H1 (cell line): ENCODE measurements at regions not wholly inside any gene's neighbourhood (a gene's known extent, or its start where the extent isn't known, plus 50 kb on each side); places are given as distances from the start of the nearest gene placed in this dataset.

Source experiments
- CTCF ChIA-PET: fragments of 300-600 bp; sonication (Branson Sonifier 250); formaldehyde crosslinking; loops from one replicate; lab custom pipeline; 2021; ENCODE audit not compliant: partially characterized antibody; lab: Charles Lee
- POLR2A ChIA-PET: fragments of 300-600 bp; sonication (Branson Sonifier 250); formaldehyde crosslinking; loops from one replicate; lab custom pipeline; 2021; ENCODE audit warnings: inconsistent platforms; ENCODE audit not compliant: partially characterized antibody; lab: Charles Lee
- DNase-seq, 2 experiments: peaks; one replicate each; pipeline versions ENCODE4 v3.0.0 to v3.0.0-alpha.2; 2010 to 2022; ENCODE audit warnings: low spot score in 2 of 2, low read depth in 1 of 2, mixed read lengths in 1 of 2
- FAIRE-seq: peaks from 2 replicates; lab custom pipeline; 2011; peaks lifted over from hg19 to GRCh38; lab: Jason Lieb, UNC
- H2AFZ ChIP-seq: 2 replicates; pipeline ENCODE4 v1.8.1; 2012; ENCODE audit warnings: low read length, inconsistent platforms
- H2AK5ac ChIP-seq: 2 replicates; pipeline ENCODE4 v1.6.1; 2013; ENCODE audit warnings: low read depth, low read length
- H2BK120ac ChIP-seq: replicated peaks from 2 replicates; pipeline ENCODE3; 2013; ENCODE audit warnings: low read depth, low read length, inconsistent platforms
- H2BK12ac ChIP-seq: 2 replicates; pipeline ENCODE4 v1.6.1; 2013; ENCODE audit warnings: low read depth, low read length
- H2BK15ac ChIP-seq: 2 replicates; pipeline ENCODE4 v1.6.1; 2013; ENCODE audit warnings: low read length
- H2BK20ac ChIP-seq: 2 replicates; pipeline ENCODE4 v1.6.1; 2013; ENCODE audit warnings: low read length
- H2BK5ac ChIP-seq: 2 replicates; pipeline ENCODE4 v1.6.1; 2013; ENCODE audit warnings: low read depth, low read length
- H3K14ac ChIP-seq: 2 replicates; pipeline ENCODE4 v1.6.1; 2013; ENCODE audit warnings: inconsistent platforms; ENCODE audit not compliant: insufficient read length
- H3K18ac ChIP-seq: 2 replicates; pipeline ENCODE4 v1.6.1; 2013; ENCODE audit warnings: low read length; ENCODE audit errors: extremely low read depth
- H3K23ac ChIP-seq: 2 replicates; pipeline ENCODE4 v1.6.1; 2013; ENCODE audit warnings: inconsistent platforms; ENCODE audit not compliant: insufficient read length
- H3K23me2 ChIP-seq: 2 replicates; pipeline ENCODE4 v1.6.1; 2013; ENCODE audit warnings: low read depth, low read length
- H3K27ac ChIP-seq: 2 replicates; pipeline ENCODE4 v1.6.1; 2011; ENCODE audit warnings: low read depth, low read length, inconsistent platforms
- H3K27me3 ChIP-seq, 4 experiments: replicated peaks in 1 of 4; 1 replicate in 1 of 4; 2 replicates in 3 of 4; pipeline versions ENCODE4 v1.6.1 to v1.8.1; 2011 to 2013; ENCODE audit warnings: low read length in 3 of 4, mild to moderate bottlenecking in 3 of 4, inconsistent platforms in 2 of 4, mixed read lengths in 2 of 4, moderate library complexity in 1 of 4; ENCODE audit not compliant: control insufficient read depth in 3 of 4, insufficient read depth in 3 of 4; ENCODE audit errors: extremely low read depth in 1 of 4
- H3K36me3 ChIP-seq, 4 experiments: 2 replicates each; pipeline versions ENCODE4 v1.6.1 to v1.8.1; 2011 to 2013; ENCODE audit warnings: mild to moderate bottlenecking in 4 of 4, low read length in 3 of 4, moderate library complexity in 2 of 4, control low read depth in 1 of 4, inconsistent platforms in 1 of 4; ENCODE audit not compliant: insufficient read depth in 4 of 4, control insufficient read depth in 2 of 4
- H3K4ac ChIP-seq: replicated peaks from 2 replicates; pipeline ENCODE3; 2013; ENCODE audit warnings: low read length, low read depth, mixed read lengths, inconsistent platforms; ENCODE audit not compliant: insufficient read length
- H3K4me1 ChIP-seq, 4 experiments: replicated peaks in 1 of 4; 1 replicate in 1 of 4; 2 replicates in 3 of 4; pipeline versions ENCODE4 v1.6.1 to v1.8.1; 2011 to 2013; ENCODE audit warnings: low read length in 3 of 4, inconsistent platforms in 2 of 4, mixed read lengths in 1 of 4; ENCODE audit not compliant: insufficient read depth in 4 of 4, control insufficient read depth in 3 of 4
- H3K4me2 ChIP-seq, 2 experiments: 2 replicates each; pipeline versions ENCODE4 v1.6.1 to v1.8.1; 2011 to 2013; ENCODE audit warnings: low read depth in 2 of 2, low read length in 2 of 2, control low read depth in 1 of 2, inconsistent platforms in 1 of 2, mild to moderate bottlenecking in 1 of 2; ENCODE audit not compliant: insufficient read depth in 1 of 2
- H3K4me3 ChIP-seq, 4 experiments: fragments of 200-600, 300-600 bp in 1 of 4; sonication (generic), shearing (Covaris generic), sonication (Bioruptor Twin) in 1 of 4; 2 replicates each; pipeline versions ENCODE4 v1.5.1 to v1.8.1; 2011 to 2016; ENCODE audit warnings: low read length in 4 of 4, low read depth in 3 of 4, control low read depth in 2 of 4, inconsistent platforms in 2 of 4, mild to moderate bottlenecking in 2 of 4, mixed read lengths in 1 of 4, moderate library complexity in 1 of 4; ENCODE audit not compliant: insufficient read depth in 2 of 4; ENCODE audit errors: extremely low read depth in 1 of 4
- H3K56ac ChIP-seq: replicated peaks from 2 replicates; pipeline ENCODE3; 2013; ENCODE audit warnings: low read depth, mild to moderate bottlenecking, mixed read lengths, low read length, inconsistent platforms; ENCODE audit not compliant: insufficient read length
- H3K79me1 ChIP-seq: 2 replicates; pipeline ENCODE4 v1.6.1; 2013; ENCODE audit warnings: low read depth, low read length, control low read depth
- H3K79me2 ChIP-seq, 2 experiments: 2 replicates each; pipeline versions ENCODE4 v1.6.1 to v1.8.1; 2012 to 2013; ENCODE audit warnings: low read length in 2 of 2, mild to moderate bottlenecking in 2 of 2, inconsistent platforms in 1 of 2; ENCODE audit not compliant: insufficient read depth in 2 of 2, control insufficient read depth in 1 of 2
- H3K9ac ChIP-seq, 4 experiments: replicated peaks in 1 of 4; 1 replicate in 1 of 4; 2 replicates in 3 of 4; pipeline versions ENCODE4 v1.6.1 to v1.8.1; 2011 to 2013; ENCODE audit warnings: low read depth in 3 of 4, low read length in 3 of 4, control low read depth in 2 of 4, mild to moderate bottlenecking in 2 of 4, moderate library complexity in 2 of 4, inconsistent platforms in 1 of 4; ENCODE audit errors: extremely low read depth in 1 of 4
- H3K9me3 ChIP-seq, 2 experiments: 2 replicates each; pipeline versions ENCODE4 v1.6.1 to v1.8.1; 2012 to 2013; ENCODE audit warnings: mild to moderate bottlenecking in 2 of 2, moderate library complexity in 2 of 2, control low read depth in 1 of 2, inconsistent platforms in 1 of 2, low read depth in 1 of 2, low read length in 1 of 2, mixed read lengths in 1 of 2; ENCODE audit not compliant: insufficient read depth in 2 of 2
- H4K20me1 ChIP-seq, 2 experiments: replicated peaks in 1 of 2; 2 replicates each; pipeline versions ENCODE3 to v1.8.1; 2011 to 2013; ENCODE audit warnings: inconsistent platforms in 2 of 2, low read length in 2 of 2, mild to moderate bottlenecking in 1 of 2; ENCODE audit not compliant: insufficient read depth in 2 of 2, control insufficient read depth in 1 of 2
- H4K5ac ChIP-seq: 2 replicates; pipeline ENCODE4 v1.6.1; 2013; ENCODE audit warnings: low read length, low read depth, mixed read lengths, inconsistent platforms; ENCODE audit not compliant: insufficient read length
- H4K8ac ChIP-seq: 2 replicates; pipeline ENCODE4 v1.8.0; 2013; ENCODE audit warnings: mild to moderate bottlenecking, moderate library complexity, low read length, inconsistent platforms; ENCODE audit not compliant: insufficient read depth; ENCODE audit errors: extremely low read depth
- H4K91ac ChIP-seq: replicated peaks from 2 replicates; pipeline ENCODE3; 2013; ENCODE audit warnings: low read length, mixed read lengths, inconsistent platforms; ENCODE audit not compliant: insufficient read length
- ASH2L ChIP-seq: fragments of 200-600, 300-600 bp; sonication (generic); IDR thresholded peaks from one replicate; pipeline ENCODE4 v1.7.1; 2017; ENCODE audit warnings: low read length
- BACH1 ChIP-seq: IDR thresholded peaks from 2 replicates; pipeline ENCODE4 v1.6.1; 2012; ENCODE audit warnings: low read length, improper control_type of control experiment
- CBX8 ChIP-seq: fragments of 300-800, 300-1000 bp; sonication (generic); IDR thresholded peaks from 2 replicates; pipeline ENCODE4 v1.7.1; 2016; ENCODE audit warnings: low read depth, low read length, borderline replicate concordance
- JUN ChIP-seq: IDR thresholded peaks from 2 replicates; pipeline ENCODE4 v1.6.1; 2011; ENCODE audit warnings: low read depth, mild to moderate bottlenecking, improper control_type of control experiment, low read length
- KDM1A ChIP-seq: fragments of 200-600, 300-600 bp; sonication (generic); IDR thresholded peaks from 2 replicates; pipeline ENCODE4 v1.7.1; 2016; ENCODE audit warnings: mild to moderate bottlenecking, low read length, borderline replicate concordance
- POLR2AphosphoS5 ChIP-seq: IDR thresholded peaks from 2 replicates; pipeline ENCODE4 v1.6.1; 2011; ENCODE audit warnings: low read depth, low read length
- POU5F1 ChIP-seq: IDR thresholded peaks from 2 replicates; pipeline ENCODE4 v1.6.1; 2011; ENCODE audit warnings: low read depth, mild to moderate bottlenecking, low read length, moderate library complexity
- RXRA ChIP-seq: IDR thresholded peaks from 2 replicates; pipeline ENCODE4 v1.6.1; 2011; ENCODE audit warnings: low read depth, mild to moderate bottlenecking, low read length, moderate library complexity; ENCODE audit not compliant: insufficient read depth
- SP2 ChIP-seq: IDR thresholded peaks from 2 replicates; pipeline ENCODE4 v1.6.1; 2012; ENCODE audit warnings: mild to moderate bottlenecking, low read length, inconsistent platforms
- USF2 ChIP-seq: IDR thresholded peaks from 2 replicates; pipeline ENCODE4 v1.6.1; 2011; ENCODE audit warnings: low read length, improper control_type of control experiment
- YY1 ChIP-seq: IDR thresholded peaks from 2 replicates; pipeline ENCODE4 v1.6.1; 2011; ENCODE audit warnings: low read depth, mild to moderate bottlenecking, low read length
- WGBS, 2 experiments: shearing (Covaris generic) in 1 of 2; methylation state at CpG; one replicate each; pipeline versions ENCODE4 v1.1.6 to v1.1.7; 2013 to 2015; ENCODE audit warnings: low lambda C conversion rate in 2 of 2, mixed read lengths in 2 of 2, inconsistent platforms in 1 of 2, low coverage in 1 of 2, missing lambda C conversion rate in 1 of 2; ENCODE audit not compliant: insufficient replicate concordance in 2 of 2, insufficient coverage in 1 of 2, insufficient read length in 1 of 2; ENCODE audit errors: extremely low coverage in 1 of 2, missing lambda C conversion rate in 1 of 2; 5-methylcytosine and 5-hydroxymethylcytosine counted together

GRCh38 chr2:150653351-150653750 lies 165.9 kb upstream of the RND3 start:
- H3K23ac ChIP-seq, result no peak overlapping the region
- FAIRE-seq, result no peak
- H3K23me2 ChIP-seq, result no peaks in the 10 kb centered on the region
- ChIA-PET POLR2A (no interaction called here), CTCF (no interaction called here)
- H2BK20ac ChIP-seq, result no peak overlapping the region
- no peak overlapping the region for H4K8ac ChIP-seq
- no peak overlapping the region for H2BK15ac ChIP-seq
- no peak overlapping the region for H3K4me3 ChIP-seq
- H2AK5ac ChIP-seq, result no peak overlapping the region
- H3K14ac ChIP-seq, result no peak overlapping the region
- H3K4me2 ChIP-seq, result no peak overlapping the region
- no peaks in the 10 kb centered on the region for H3K4me1 ChIP-seq
- H2BK12ac ChIP-seq, result no peak overlapping the region
- H2AFZ ChIP-seq, result no peak overlapping the region
- H3K79me1 ChIP-seq, result no peaks in the 10 kb centered on the region
- no peak overlapping the region for H4K5ac ChIP-seq
- 97% methylated on average over 1 of the region's 1 CpG; no CpG with 5 or more reads in 1 of the 2 experiments for WGBS, 2 experiments
- no peaks in the 10 kb centered on the region for H4K20me1 ChIP-seq
- H3K4ac ChIP-seq, result no peak overlapping the region
- H4K91ac ChIP-seq, result no peak overlapping the region
- no peak overlapping the region for H3K18ac ChIP-seq
- H3K9ac ChIP-seq, result no peak overlapping the region
- H3K79me2 ChIP-seq, result no peaks in the 10 kb centered on the region
- H3K36me3 ChIP-seq, result no peaks in the 10 kb centered on the region; a peak in 1 of 8 replicates
- H2BK5ac ChIP-seq, result no peak overlapping the region
- no peak overlapping the region for H3K56ac ChIP-seq
- no peak overlapping the region for H3K27ac ChIP-seq
- H3K27me3 ChIP-seq, result no peaks in the 10 kb centered on the region
- DNase-seq, result no peak
- H2BK120ac ChIP-seq, result no peak overlapping the region
- H3K9me3 ChIP-seq, result peaks cover 0 to 5% of the 10 kb centered on the region in 2 experiments; a peak in 1 of 4 replicates
- no peak for TF ChIP-seq POU5F1
- TF ChIP-seq ASH2L, result no peak
- TF ChIP-seq SP2, result no peak
- TF ChIP-seq CBX8, result no peak
- no peak for TF ChIP-seq POLR2AphosphoS5
- TF ChIP-seq RXRA, result no peak
- TF ChIP-seq USF2, result no peak
- no peak for TF ChIP-seq JUN
- no peak for TF ChIP-seq BACH1
- no peak for TF ChIP-seq KDM1A
- no peak for TF ChIP-seq YY1
